Psoas muscle (tissue), 7 donors: ENCODE measurements at regions not wholly inside any gene's neighbourhood (a gene's known extent, or its start where the extent isn't known, plus 50 kb on each side); places are given as distances from the start of the nearest gene placed in this dataset.
"Not testable (repeated sequence)": the region's sequence is repeated elsewhere in the genome, so short reads cannot be mapped to it uniquely, and the experiment has no call there.

ENCODE experiments used
- ATAC-seq, 4 donors: fragments of 200-7000 bp; cut with Tn5 transposase; one replicate each; pipeline ENCODE4 v1.9.1; 2020; ENCODE audit warnings: moderate library complexity in 3 of 4, mild to moderate bottlenecking in 2 of 4
- DNase-seq, 2 donors: peaks; one replicate each; pipeline ENCODE4 v3.0.0-alpha.2; 2020
- H3K27ac ChIP-seq: fragments of 200-600 bp; one replicate; pipeline ENCODE4 v1.8.0; 2022
- H3K27me3 ChIP-seq, 3 donors: fragments of 200-600 bp in 1 of 3; one replicate each; pipeline versions ENCODE4 v1.6.1 to v1.8.0; 2013 to 2022; ENCODE audit warnings: low read length in 2 of 3, mild to moderate bottlenecking in 2 of 3, moderate library complexity in 1 of 3; ENCODE audit not compliant: insufficient read depth in 3 of 3
- H3K36me3 ChIP-seq, 2 donors: fragments of 200-600 bp in 1 of 2; one replicate each; pipeline versions ENCODE4 v1.6.1 to v1.8.0; 2013 to 2022; ENCODE audit warnings: low read depth in 1 of 2, mild to moderate bottlenecking in 1 of 2, moderate library complexity in 1 of 2; ENCODE audit not compliant: insufficient read depth in 1 of 2
- H3K4me1 ChIP-seq: fragments of 200-600 bp; one replicate; pipeline ENCODE4 v1.8.0; 2022
- H3K4me3 ChIP-seq: fragments of 200-600 bp; one replicate; pipeline ENCODE4 v1.8.0; 2022; ENCODE audit warnings: mild to moderate bottlenecking
- H3K9me3 ChIP-seq: fragments of 200-600 bp; one replicate; pipeline ENCODE4 v1.8.0; 2022
- WGBS, 3 donors: extraction: QIAGEN DNeasy Blood & Tissue Kit; methylation state at CpG; one replicate each; pipeline versions ENCODE4 v1.1.6 to v1.1.7; 2013; 5-methylcytosine and 5-hydroxymethylcytosine counted together
- intact Hi-C, 2 donors: fragments of 100-400 bp; cut with DNase I; formaldehyde crosslinking; loops; one replicate each; pipeline versions ENCODE4 v1.11.0 to v1.14.2; 2022
- TF ChIP-seq, protein P1 (sequence below): fragments of 200-600 bp; IDR thresholded peaks from one replicate; pipeline ENCODE4 v1.8.0; 2022; ENCODE audit warnings: antibody characterized with exemption
- donor health status: healthy with polysubstance abuse.
- donor health status: DM: no; HTN: no; CAD: no; lungs with moderate emphysema.
- donor health status: Bipolar disorder and iron deficiency.
- donor health status: healthy.
- donor health status: DM: yes; HTN: yes; CAD: no.
- donor health status: DM: no; HTN: no; CAD: no.
- donor health status: DM: yes; HTN: yes; CAD: no.

DNA sequence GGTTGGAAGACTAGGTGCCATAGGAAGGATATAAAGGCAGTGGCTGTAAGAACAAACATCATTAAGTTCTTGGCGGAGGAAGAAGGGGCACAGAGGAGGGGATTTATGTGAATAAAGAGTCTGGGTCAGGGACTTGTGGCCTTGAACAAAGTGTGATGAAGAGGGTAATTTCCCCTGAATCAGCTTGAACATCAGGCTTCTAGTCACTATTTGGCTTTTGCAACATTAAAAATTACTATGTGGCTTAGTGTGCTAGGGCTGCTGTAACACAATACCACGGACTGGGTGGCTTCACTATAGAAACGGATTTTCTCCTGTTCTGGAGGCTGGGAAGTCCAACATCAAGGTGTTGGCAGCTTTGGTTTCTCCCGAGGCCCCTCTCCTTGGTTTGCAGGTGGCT lies 70.5 kb upstream of the CNIH3 start:
- no peaks in the 10 kb centered on the region for H3K36me3 ChIP-seq
- ATAC-seq: no peak
- H3K27me3 ChIP-seq: no peaks in the 10 kb centered on the region
- DNase-seq: no peak
- intact Hi-C loops: loop anchor here in 1 of 2 donors (2.0 kb wide), 1 partner anchor 17 kb away; no protein-coding TSS in a partner anchor
- WGBS, 3 donors: 74 to 79% (median 76%) methylated on average over 4 of the region's 4 CpGs
- no peaks in the 10 kb centered on the region for H3K4me1 ChIP-seq
- H3K4me3 ChIP-seq: no peak overlapping the region
- H3K9me3 ChIP-seq: no peaks in the 10 kb centered on the region
- H3K27ac ChIP-seq: no peak overlapping the region
- TF ChIP-seq, protein P1, sequence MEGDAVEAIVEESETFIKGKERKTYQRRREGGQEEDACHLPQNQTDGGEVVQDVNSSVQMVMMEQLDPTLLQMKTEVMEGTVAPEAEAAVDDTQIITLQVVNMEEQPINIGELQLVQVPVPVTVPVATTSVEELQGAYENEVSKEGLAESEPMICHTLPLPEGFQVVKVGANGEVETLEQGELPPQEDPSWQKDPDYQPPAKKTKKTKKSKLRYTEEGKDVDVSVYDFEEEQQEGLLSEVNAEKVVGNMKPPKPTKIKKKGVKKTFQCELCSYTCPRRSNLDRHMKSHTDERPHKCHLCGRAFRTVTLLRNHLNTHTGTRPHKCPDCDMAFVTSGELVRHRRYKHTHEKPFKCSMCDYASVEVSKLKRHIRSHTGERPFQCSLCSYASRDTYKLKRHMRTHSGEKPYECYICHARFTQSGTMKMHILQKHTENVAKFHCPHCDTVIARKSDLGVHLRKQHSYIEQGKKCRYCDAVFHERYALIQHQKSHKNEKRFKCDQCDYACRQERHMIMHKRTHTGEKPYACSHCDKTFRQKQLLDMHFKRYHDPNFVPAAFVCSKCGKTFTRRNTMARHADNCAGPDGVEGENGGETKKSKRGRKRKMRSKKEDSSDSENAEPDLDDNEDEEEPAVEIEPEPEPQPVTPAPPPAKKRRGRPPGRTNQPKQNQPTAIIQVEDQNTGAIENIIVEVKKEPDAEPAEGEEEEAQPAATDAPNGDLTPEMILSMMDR: no peak

DNA sequence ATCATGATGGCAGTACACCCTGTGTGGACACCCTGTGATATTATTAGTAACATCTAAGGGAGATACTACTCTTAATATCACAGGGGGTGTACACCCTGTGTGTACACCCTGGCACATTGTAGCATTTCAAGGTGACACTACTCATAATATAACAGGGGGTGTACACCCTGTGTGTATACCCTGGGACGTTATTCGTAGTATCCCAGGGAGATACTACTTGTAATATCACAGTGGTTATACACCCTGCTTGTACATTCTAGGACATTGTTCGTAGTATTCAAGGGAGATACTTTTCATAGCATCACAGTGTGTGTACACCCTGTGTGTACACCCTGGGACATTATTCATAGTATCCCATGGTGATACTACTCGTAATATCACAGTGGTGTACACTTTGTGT lies 67.4 kb upstream of the CNIH3 start:
- no peaks in the 10 kb centered on the region for H3K27me3 ChIP-seq
- H3K36me3 ChIP-seq: no peaks in the 10 kb centered on the region
- no peak overlapping the region for H3K4me3 ChIP-seq
- no peak for ATAC-seq
- 92 to 97% (median 95%) methylated on average over 4 of the region's 4 CpGs for WGBS, 3 donors
- H3K27ac ChIP-seq: no peak overlapping the region
- no peaks in the 10 kb centered on the region for H3K4me1 ChIP-seq
- no peaks in the 10 kb centered on the region for H3K9me3 ChIP-seq
- no peak for DNase-seq
- TF ChIP-seq, protein P1: no peak
- intact Hi-C loops: no loop called here

DNA sequence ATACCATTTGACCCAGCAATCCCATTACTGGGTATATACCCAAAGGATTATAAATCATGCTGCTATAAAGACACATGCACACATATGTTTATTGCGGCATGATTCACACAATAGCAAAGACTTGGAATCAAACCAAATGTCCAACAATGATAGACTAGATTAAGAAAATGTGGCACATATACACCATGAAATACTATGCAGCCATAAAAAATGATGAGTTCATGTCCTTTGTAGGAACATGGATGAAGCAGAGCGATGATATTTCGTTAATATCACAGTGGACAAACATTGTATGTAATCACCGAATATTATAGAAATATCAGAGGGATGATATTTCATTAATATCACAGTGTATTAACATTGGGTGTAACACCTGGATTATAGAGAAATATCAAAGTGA lies 64.9 kb upstream of the CNIH3 start:
- H3K4me3 ChIP-seq, H3K36me3 ChIP-seq, H3K27me3 ChIP-seq, DNase-seq, H3K27ac ChIP-seq, ATAC-seq, H3K4me1 ChIP-seq, H3K9me3 ChIP-seq, intact Hi-C loops: not testable (repeated sequence)
- 95 to 97% (median 96%) methylated on average over 4 of the region's 4 CpGs for WGBS, 3 donors

DNA sequence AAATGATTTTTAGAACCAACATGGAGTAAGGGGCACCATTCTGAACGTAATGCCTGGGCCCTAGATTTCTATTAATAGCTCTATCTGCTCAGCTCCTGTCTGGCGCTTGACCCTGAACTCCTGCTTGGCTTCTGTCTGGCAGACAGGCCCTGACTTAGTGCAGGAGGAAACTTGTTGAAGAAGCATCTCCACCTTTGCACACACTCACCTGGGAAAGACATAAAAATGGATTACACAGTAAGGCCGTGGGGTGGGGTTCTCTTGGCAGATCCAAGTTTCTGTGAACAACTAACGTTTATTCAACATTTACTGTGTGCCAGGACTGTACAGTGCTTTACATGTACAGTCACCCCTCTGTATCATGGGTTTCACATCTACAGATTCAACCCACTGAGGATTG lies 62.1 kb upstream of the CNIH3 start:
- ATAC-seq (peak in 1 of 4 donors; percentile 31), DNase-seq (no peak)
- Histone ChIP-seq H3K36me3 (no peaks in the 10 kb centered on the region), H3K4me1 (peaks cover 3% of the 10 kb centered on the region), H3K9me3 (no peaks in the 10 kb centered on the region), H3K27me3 (no peaks in the 10 kb centered on the region), H3K4me3 (no peak overlapping the region), H3K27ac (no peak overlapping the region)
- intact Hi-C loops: no loop called here
- WGBS, 3 donors: 57 to 73% (median 60%) methylated on average over 4 of the region's 4 CpGs
- TF ChIP-seq, protein P1: no peak

DNA sequence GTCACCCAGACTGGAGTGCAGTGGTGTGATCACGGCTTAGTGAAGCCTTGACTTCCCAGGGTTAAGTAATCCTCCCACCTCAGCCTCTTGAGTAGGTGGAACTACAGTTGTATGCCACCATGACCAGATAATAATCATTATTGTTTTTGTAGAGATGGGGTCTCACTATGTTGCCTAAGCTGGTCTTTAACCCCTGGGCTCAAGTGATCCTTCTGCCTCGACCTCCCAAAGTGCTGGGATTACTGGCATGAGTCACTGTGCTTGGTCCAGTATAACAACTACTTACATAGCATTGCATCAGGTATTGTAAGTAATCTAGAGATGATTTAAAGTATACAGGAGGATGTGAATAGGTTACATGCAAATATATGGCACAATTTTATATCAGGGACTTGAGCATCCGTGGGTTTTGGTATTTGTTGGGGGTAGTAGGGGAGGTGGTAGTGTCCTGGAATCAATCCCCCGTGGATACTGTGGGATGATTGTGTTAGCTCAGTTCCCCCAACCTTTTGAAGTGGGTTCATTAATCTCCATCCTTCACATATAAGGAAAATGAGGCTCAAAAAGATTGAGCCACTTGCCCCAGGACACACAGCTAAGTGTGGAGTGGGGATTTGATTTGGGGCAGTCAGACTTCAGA lies 61.4 kb upstream of the CNIH3 start:
- Histone ChIP-seq H3K4me3 (no peak overlapping the region), H3K27me3 (no peaks in the 10 kb centered on the region), H3K27ac (no peak overlapping the region), H3K36me3 (no peaks in the 10 kb centered on the region), H3K9me3 (no peaks in the 10 kb centered on the region), H3K4me1 (peaks cover 5% of the 10 kb centered on the region)
- ATAC-seq (no peak), DNase-seq (no peak)
- 81 to 87% (median 85%) methylated on average over 4 of the region's 4 CpGs for WGBS, 3 donors
- intact Hi-C loops: no loop called here
- TF ChIP-seq, protein P1: no peak
